Transverse colon (tissue), 4 donors: ENCODE measurements at regions not wholly inside any gene's neighbourhood (a gene's known extent, or its start where the extent isn't known, plus 50 kb on each side); places are given as distances from the start of the nearest gene placed in this dataset.

Experiments used
- DNase-seq: peaks from one replicate; pipeline ENCODE4 v3.0.0-alpha.2; 2019
- H3K27ac ChIP-seq, 4 donors: fragments of 200-600 bp; sonication (generic); 2 replicates each; pipeline ENCODE4 v1.5.1; 2016 to 2018; ENCODE audit warnings: inconsistent platforms in 4 of 4
- H3K27me3 ChIP-seq: fragments of 200-600 bp; sonication (generic); 2 replicates; pipeline ENCODE4 v1.5.1; 2017; ENCODE audit warnings: inconsistent platforms
- H3K36me3 ChIP-seq, 4 donors: fragments of 200-600 bp; sonication (generic); 2 replicates each; pipeline ENCODE4 v1.5.1; 2017 to 2019; ENCODE audit warnings: inconsistent platforms in 4 of 4
- H3K4me1 ChIP-seq, 4 donors: fragments of 200-600 bp; sonication (generic); 2 replicates each; pipeline ENCODE4 v1.5.1; 2017 to 2020; ENCODE audit warnings: inconsistent platforms in 4 of 4
- H3K4me3 ChIP-seq, 4 donors: fragments of 200-600 bp; sonication (generic); 1 replicate in 1 of 4; 2 replicates in 3 of 4; pipeline versions ENCODE4 v1.5.1 to v1.6.1; 2017 to 2019; ENCODE audit warnings: inconsistent platforms in 4 of 4
- H3K9me3 ChIP-seq, 2 donors: fragments of 200-600 bp; sonication (generic); 2 replicates each; pipeline ENCODE4 v1.5.1; 2017 to 2019; ENCODE audit warnings: inconsistent platforms in 2 of 2
- EP300 ChIP-seq: sonication (generic); formaldehyde crosslinking; IDR thresholded peaks from one replicate; pipeline ENCODE4 v1.6.1; 2017; ENCODE audit warnings: antibody characterized with exemption, low read depth
- POLR2A ChIP-seq: fragments of 450-650 bp; IDR thresholded peaks from one replicate; pipeline ENCODE4 v1.6.1; 2016; ENCODE audit warnings: antibody characterized with exemption, mild to moderate bottlenecking, moderate library complexity
- POLR2AphosphoS5 ChIP-seq, 3 donors: sonication (generic); formaldehyde crosslinking; IDR thresholded peaks; one replicate each; pipeline ENCODE4 v1.6.1; 2016; ENCODE audit warnings: antibody characterized with exemption in 3 of 3
- WGBS, 2 donors: methylation state at CpG; one replicate each; pipeline ENCODE4 v1.1.5; 2018; ENCODE audit warnings: low coverage in 1 of 2; 5-methylcytosine and 5-hydroxymethylcytosine counted together
- in situ Hi-C, 4 donors: fragments of 200-750 bp; cut with MboI; loops; one replicate each; pipeline versions ENCODE4 v1.15.0 to v1.15.1; 2017; ENCODE audit warnings: low sequenced_read_pairs in 3 of 4, low pct_ligation_motif_present in 1 of 4, low pct_unique_long_range_greater_than_20kb in 1 of 4
- intact Hi-C: fragments of 100-400 bp; cut with DNase I; formaldehyde crosslinking; loops from one replicate; pipeline ENCODE4 v1.15.1; 2023; ENCODE audit warnings: low total_unique reads
- TF ChIP-seq, protein P1 (sequence below), 5 experiments: fragments of 200-600 bp in 3 of 5; fragments of 450-650 bp in 2 of 5; sonication (generic) in 3 of 5; IDR thresholded peaks; 1 replicate in 2 of 5; 2 replicates in 3 of 5; pipeline ENCODE4 v1.5.1; 2016 to 2017; ENCODE audit warnings: antibody characterized with exemption in 5 of 5, inconsistent platforms in 3 of 5, mild to moderate bottlenecking in 2 of 5, moderate library complexity in 1 of 5

GRCh38 chr4:126470862-126471261 is 1156.1 kb downstream of the FAT4 start:
- no peak for DNase-seq
- Histone ChIP-seq H3K4me1 (no peaks in the 10 kb centered on the region), H3K27me3 (no peaks in the 10 kb centered on the region), H3K9me3 (peaks cover 2 to 6% of the 10 kb centered on the region in 2 donors), H3K4me3 (no peak overlapping the region), H3K36me3 (no peaks in the 10 kb centered on the region), H3K27ac (no peak overlapping the region)
- intact Hi-C loops (no loop called here), in situ Hi-C loops (no loop called here)
- 76 to 78% methylated on average over 3 of the region's 3 CpGs for WGBS, 2 donors
- TF ChIP-seq EP300 (no peak), POLR2AphosphoS5 (IDR thresholded peaks at IDR 0.05) (no peak), POLR2A (no peak)
- TF ChIP-seq, protein P1, sequence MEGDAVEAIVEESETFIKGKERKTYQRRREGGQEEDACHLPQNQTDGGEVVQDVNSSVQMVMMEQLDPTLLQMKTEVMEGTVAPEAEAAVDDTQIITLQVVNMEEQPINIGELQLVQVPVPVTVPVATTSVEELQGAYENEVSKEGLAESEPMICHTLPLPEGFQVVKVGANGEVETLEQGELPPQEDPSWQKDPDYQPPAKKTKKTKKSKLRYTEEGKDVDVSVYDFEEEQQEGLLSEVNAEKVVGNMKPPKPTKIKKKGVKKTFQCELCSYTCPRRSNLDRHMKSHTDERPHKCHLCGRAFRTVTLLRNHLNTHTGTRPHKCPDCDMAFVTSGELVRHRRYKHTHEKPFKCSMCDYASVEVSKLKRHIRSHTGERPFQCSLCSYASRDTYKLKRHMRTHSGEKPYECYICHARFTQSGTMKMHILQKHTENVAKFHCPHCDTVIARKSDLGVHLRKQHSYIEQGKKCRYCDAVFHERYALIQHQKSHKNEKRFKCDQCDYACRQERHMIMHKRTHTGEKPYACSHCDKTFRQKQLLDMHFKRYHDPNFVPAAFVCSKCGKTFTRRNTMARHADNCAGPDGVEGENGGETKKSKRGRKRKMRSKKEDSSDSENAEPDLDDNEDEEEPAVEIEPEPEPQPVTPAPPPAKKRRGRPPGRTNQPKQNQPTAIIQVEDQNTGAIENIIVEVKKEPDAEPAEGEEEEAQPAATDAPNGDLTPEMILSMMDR (IDR thresholded peaks at IDR 0.05): no peak

DNA sequence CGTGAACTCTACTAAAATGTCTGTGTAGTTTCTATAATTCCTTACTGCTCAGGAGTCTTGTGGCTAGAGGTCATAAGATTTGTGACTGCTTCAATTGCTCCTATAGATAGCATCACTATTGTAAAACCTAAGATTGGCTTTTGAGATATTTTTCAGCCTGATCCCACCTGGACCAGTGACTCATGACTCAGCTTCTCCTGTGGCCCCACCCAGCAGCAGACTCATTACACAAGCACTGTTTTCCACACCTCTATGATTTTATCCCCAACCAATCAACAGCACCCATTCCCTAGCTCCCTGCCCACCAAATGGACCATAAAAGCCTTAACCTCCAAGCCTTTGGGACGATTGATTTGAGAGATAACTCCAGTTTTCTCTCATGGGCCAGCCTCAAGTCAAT is 1157.0 kb upstream of the INTU start:
- no peak for TF ChIP-seq POLR2AphosphoS5 (IDR thresholded peaks at IDR 0.05)
- Histone ChIP-seq H3K36me3 (no peaks in the 10 kb centered on the region), H3K27me3 (no peaks in the 10 kb centered on the region), H3K4me3 (no peak overlapping the region), H3K9me3 (peaks cover 3 to 6% of the 10 kb centered on the region in 2 donors), H3K27ac (no peak overlapping the region), H3K4me1 (no peaks in the 10 kb centered on the region)
- in situ Hi-C loops: no loop called here
- 73 to 75% methylated on average over 1 to 2 of the region's 2 CpGs for WGBS, 2 donors
- no peak for DNase-seq
- intact Hi-C loops: no loop called here

GRCh38 chr4:126479709-126480108 is 1153.0 kb upstream of the INTU start:
- 97 to 98% methylated on average over 7 of the region's 7 CpGs for WGBS, 2 donors
- intact Hi-C loops: no loop called here
- Histone ChIP-seq H3K27ac (no peak overlapping the region), H3K9me3 (peaks cover 3 to 5% of the 10 kb centered on the region in 2 donors), H3K27me3 (no peaks in the 10 kb centered on the region), H3K4me1 (no peaks in the 10 kb centered on the region), H3K36me3 (no peaks in the 10 kb centered on the region), H3K4me3 (no peak overlapping the region)
- no peak for DNase-seq
- TF ChIP-seq, protein P1 (IDR thresholded peaks at IDR 0.05): no peak
- TF ChIP-seq POLR2AphosphoS5 (IDR thresholded peaks at IDR 0.05): no peak
- no peak for TF ChIP-seq EP300
- TF ChIP-seq POLR2A: no peak
- in situ Hi-C loops: no loop called here

GRCh38 chr4:126482311-126482710 is 1150.4 kb upstream of the INTU start:
- Histone ChIP-seq H3K9me3 (no peaks in the 10 kb centered on the region), H3K36me3 (no peaks in the 10 kb centered on the region), H3K4me1 (no peaks in the 10 kb centered on the region), H3K4me3 (no peak overlapping the region), H3K27ac (no peak overlapping the region), H3K27me3 (no peaks in the 10 kb centered on the region)
- in situ Hi-C loops (no loop called here), intact Hi-C loops (no loop called here)
- TF ChIP-seq POLR2A (no peak), POLR2AphosphoS5 (IDR thresholded peaks at IDR 0.05) (no peak), EP300 (no peak)
- TF ChIP-seq, protein P1 (IDR thresholded peaks at IDR 0.05): no peak
- no peak for DNase-seq

DNA sequence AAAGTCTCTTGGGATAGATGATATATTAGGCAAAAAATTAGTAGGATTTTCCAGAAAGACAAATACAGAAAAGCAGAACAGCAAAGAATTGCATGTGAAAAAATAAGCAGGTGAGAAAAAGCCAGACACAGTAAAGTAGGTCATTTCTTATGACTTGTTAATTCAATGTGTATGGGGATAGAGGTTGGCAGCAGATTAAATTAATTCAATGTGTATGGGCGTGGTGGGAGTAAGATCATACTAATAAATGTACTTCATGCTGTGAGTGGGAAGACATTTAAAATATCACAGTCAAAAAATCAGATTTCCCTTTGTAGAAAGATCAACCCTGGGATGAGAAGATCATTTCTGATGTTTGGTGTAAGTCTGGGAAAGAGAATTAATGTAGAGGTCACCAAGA is 1146.4 kb upstream of the INTU start:
- 40 to 57% methylated on average over 1 of the region's 1 CpG for WGBS, 2 donors
- Histone ChIP-seq H3K4me3 (no peak overlapping the region), H3K9me3 (no peaks in the 10 kb centered on the region), H3K4me1 (no peaks in the 10 kb centered on the region), H3K27ac (no peak overlapping the region), H3K27me3 (no peaks in the 10 kb centered on the region), H3K36me3 (no peaks in the 10 kb centered on the region)
- TF ChIP-seq POLR2A (no peak), POLR2AphosphoS5 (IDR thresholded peaks at IDR 0.05) (no peak), EP300 (no peak)
- TF ChIP-seq, protein P1 (IDR thresholded peaks at IDR 0.05): no peak
- in situ Hi-C loops: no loop called here
- no peak for DNase-seq
- intact Hi-C loops: no loop called here
